CD14-positive monocyte (primary cell): ENCODE measurements at regions not wholly inside any gene's neighbourhood (a gene's known extent, or its start where the extent isn't known, plus 50 kb on each side); places are given as distances from the start of the nearest gene placed in this dataset.

ENCODE experiments used
- DNase-seq, 3 donors: peaks; one replicate each; pipeline ENCODE4 v3.0.0-alpha.2; 2011 to 2022
- H2AFZ ChIP-seq: 2 replicates; pipeline ENCODE4 v1.6.0; 2012; ENCODE audit warnings: mild to moderate bottlenecking, low read depth, low read length, inconsistent platforms; ENCODE audit not compliant: insufficient read depth, poor library complexity, severe bottlenecking
- H3K27ac ChIP-seq, 2 donors: 1 replicate in 1 of 2; 2 replicates in 1 of 2; pipeline ENCODE4 v1.5.1; 2012 to 2013; ENCODE audit warnings: low read length in 2 of 2, control low read depth in 1 of 2, inconsistent platforms in 1 of 2, low read depth in 1 of 2, mild to moderate bottlenecking in 1 of 2
- H3K27me3 ChIP-seq, 2 donors: one replicate each; pipeline versions ENCODE4 v1.6.0 to v1.6.1; 2011 to 2013; ENCODE audit warnings: low read length in 2 of 2; ENCODE audit not compliant: control insufficient read depth in 2 of 2, insufficient read depth in 2 of 2
- H3K36me3 ChIP-seq, 2 donors: replicated peaks in 1 of 2; 1 replicate in 1 of 2; 2 replicates in 1 of 2; pipeline versions ENCODE4 v1.5.1 to v1.6.1; 2012 to 2013; ENCODE audit warnings: low read length in 2 of 2, control low read depth in 1 of 2, inconsistent platforms in 1 of 2, mild to moderate bottlenecking in 1 of 2; ENCODE audit not compliant: insufficient read depth in 2 of 2, control insufficient read depth in 1 of 2
- H3K4me1 ChIP-seq, 2 donors: 1 replicate in 1 of 2; 2 replicates in 1 of 2; pipeline versions ENCODE4 v1.5.1 to v1.6.1; 2012 to 2013; ENCODE audit warnings: low read length in 2 of 2, control low read depth in 1 of 2, inconsistent platforms in 1 of 2, mild to moderate bottlenecking in 1 of 2, moderate library complexity in 1 of 2; ENCODE audit not compliant: insufficient read depth in 2 of 2, control insufficient read depth in 1 of 2
- H3K4me2 ChIP-seq: replicated peaks from 2 replicates; pipeline ENCODE3; 2012; ENCODE audit warnings: low read length, moderate library complexity, mild to moderate bottlenecking; ENCODE audit not compliant: poor library complexity, severe bottlenecking; ENCODE audit errors: extremely low read depth
- H3K4me3 ChIP-seq, 3 experiments: fragments of 200-600 bp in 1 of 3; sonication (generic) in 1 of 3; replicated peaks in 1 of 3; 1 replicate in 2 of 3; 2 replicates in 1 of 3; pipeline ENCODE4 v1.5.1; 2011 to 2013; ENCODE audit warnings: low read length in 3 of 3, mild to moderate bottlenecking in 3 of 3, control low read depth in 2 of 3, low read depth in 2 of 3, inconsistent platforms in 1 of 3, moderate library complexity in 1 of 3
- H3K79me2 ChIP-seq: 2 replicates; pipeline ENCODE4 v1.6.0; 2012; ENCODE audit warnings: mild to moderate bottlenecking, control low read depth, inconsistent platforms, low read length, moderate library complexity; ENCODE audit not compliant: insufficient read depth
- H3K9ac ChIP-seq: 2 replicates; pipeline ENCODE4 v1.6.0; 2017; ENCODE audit warnings: low read length, mild to moderate bottlenecking; ENCODE audit not compliant: insufficient read depth, poor library complexity, severe bottlenecking
- H3K9me3 ChIP-seq, 2 donors: replicated peaks in 1 of 2; 1 replicate in 1 of 2; 2 replicates in 1 of 2; pipeline versions ENCODE4 v1.5.1 to v1.6.1; 2012 to 2013; ENCODE audit warnings: low read length in 2 of 2, control low read depth in 1 of 2; ENCODE audit not compliant: control insufficient read depth in 1 of 2, insufficient read depth in 1 of 2
- H4K20me1 ChIP-seq: 2 replicates; pipeline ENCODE4 v1.6.0; 2012; ENCODE audit warnings: mild to moderate bottlenecking, low read length, control low read depth, moderate library complexity; ENCODE audit not compliant: insufficient read depth
- H3K27ac Mint-ChIP-seq, 7 donors: one replicate each; pipeline ENCODE4 v1.8.0; 2020; ENCODE audit warnings: mild to moderate bottlenecking in 7 of 7, mixed read lengths in 7 of 7, moderate library complexity in 6 of 7, inconsistent platforms in 2 of 7
- H3K27me3 Mint-ChIP-seq, 3 donors: one replicate each; pipeline ENCODE4 v1.8.0; 2021 to 2022; ENCODE audit warnings: low read depth in 3 of 3, mild to moderate bottlenecking in 3 of 3, mixed read lengths in 3 of 3, moderate library complexity in 3 of 3, inconsistent platforms in 1 of 3
- H3K36me3 Mint-ChIP-seq, 2 donors: one replicate each; pipeline ENCODE4 v1.8.0; 2020; ENCODE audit warnings: mixed read lengths in 2 of 2, inconsistent platforms in 1 of 2, mild to moderate bottlenecking in 1 of 2
- H3K4me1 Mint-ChIP-seq: one replicate; pipeline ENCODE4 v1.8.0; 2020; ENCODE audit warnings: mild to moderate bottlenecking, mixed read lengths
- H3K4me3 Mint-ChIP-seq, 2 donors: one replicate each; pipeline ENCODE4 v1.8.0; 2020; ENCODE audit warnings: mild to moderate bottlenecking in 2 of 2, mixed read lengths in 2 of 2, moderate library complexity in 1 of 2
- H3K9me3 Mint-ChIP-seq, 7 donors: one replicate each; pipeline ENCODE4 v1.8.0; 2020 to 2022; ENCODE audit warnings: mixed read lengths in 7 of 7, mild to moderate bottlenecking in 6 of 7, moderate library complexity in 6 of 7, inconsistent platforms in 2 of 7
- WGBS: methylation state at CpG from one replicate; pipeline ENCODE4 v1.1.5; 2013; ENCODE audit warnings: missing lambda C conversion rate; ENCODE audit not compliant: insufficient coverage; 5-methylcytosine and 5-hydroxymethylcytosine counted together
- intact Hi-C, 2 donors: fragments of 100-400 bp; cut with micrococcal nuclease; formaldehyde crosslinking; loops; one replicate each; pipeline versions ENCODE4 v1.15.0 to v1.15.1; 2023
- TF ChIP-seq, protein P1 (sequence below): fragments of 200-600 bp; IDR thresholded peaks from one replicate; pipeline ENCODE4 v1.8.0; 2022; ENCODE audit warnings: antibody characterized with exemption, mild to moderate bottlenecking

DNA sequence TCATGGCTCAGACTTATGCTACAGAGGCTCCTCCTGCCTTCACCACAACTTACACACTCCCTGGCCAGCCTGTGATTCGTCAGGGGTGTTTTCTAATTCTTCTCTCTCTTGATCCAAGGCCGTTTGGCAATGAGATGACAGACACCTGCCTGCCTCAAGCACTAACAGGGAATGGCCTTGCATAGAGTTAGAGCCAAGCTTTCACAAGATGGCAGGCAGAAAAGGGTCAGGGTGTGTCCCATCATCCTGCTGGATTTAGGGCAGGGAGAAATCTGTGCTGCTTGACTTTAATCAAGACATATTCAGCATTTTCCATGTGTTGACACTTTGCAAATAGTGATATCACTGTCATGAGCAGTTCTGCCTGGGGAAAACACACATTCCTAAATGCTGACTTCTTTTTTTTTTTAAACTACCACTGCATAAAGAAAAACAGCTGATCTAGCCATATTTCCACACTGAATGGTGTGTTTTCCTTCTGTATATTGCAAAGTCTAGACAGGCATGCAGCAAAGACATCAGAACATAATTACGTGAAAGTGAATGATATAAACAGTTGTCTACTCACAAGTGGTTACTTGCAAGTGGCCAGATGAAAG is 95.0 kb upstream of the SLC25A48 start:
- Mint-ChIP-seq H3K36me3 (no peaks in the 10 kb centered on the region), H3K27me3 (peaks cover 2 to 14% (median 13%) of the 10 kb centered on the region in 3 donors), H3K4me3 (no peak overlapping the region), H3K4me1 (no peaks in the 10 kb centered on the region), H3K9me3 (peaks cover 0 to 5% (median 0%) of the 10 kb centered on the region in 7 donors), H3K27ac (no peak overlapping the region)
- WGBS: 72% methylated on average over 3 of the region's 3 CpGs
- Histone ChIP-seq H3K9ac (no peak overlapping the region), H3K9me3 (peaks cover 0 to 4% of the 10 kb centered on the region in 2 donors), H3K27ac (no peak overlapping the region), H3K79me2 (no peaks in the 10 kb centered on the region), H3K4me2 (no peak overlapping the region), H3K4me3 (no peak overlapping the region), H2AFZ (no peak overlapping the region), H3K27me3 (no peaks in the 10 kb centered on the region), H3K36me3 (no peaks in the 10 kb centered on the region), H4K20me1 (no peaks in the 10 kb centered on the region), H3K4me1 (no peaks in the 10 kb centered on the region)
- TF ChIP-seq, protein P1, sequence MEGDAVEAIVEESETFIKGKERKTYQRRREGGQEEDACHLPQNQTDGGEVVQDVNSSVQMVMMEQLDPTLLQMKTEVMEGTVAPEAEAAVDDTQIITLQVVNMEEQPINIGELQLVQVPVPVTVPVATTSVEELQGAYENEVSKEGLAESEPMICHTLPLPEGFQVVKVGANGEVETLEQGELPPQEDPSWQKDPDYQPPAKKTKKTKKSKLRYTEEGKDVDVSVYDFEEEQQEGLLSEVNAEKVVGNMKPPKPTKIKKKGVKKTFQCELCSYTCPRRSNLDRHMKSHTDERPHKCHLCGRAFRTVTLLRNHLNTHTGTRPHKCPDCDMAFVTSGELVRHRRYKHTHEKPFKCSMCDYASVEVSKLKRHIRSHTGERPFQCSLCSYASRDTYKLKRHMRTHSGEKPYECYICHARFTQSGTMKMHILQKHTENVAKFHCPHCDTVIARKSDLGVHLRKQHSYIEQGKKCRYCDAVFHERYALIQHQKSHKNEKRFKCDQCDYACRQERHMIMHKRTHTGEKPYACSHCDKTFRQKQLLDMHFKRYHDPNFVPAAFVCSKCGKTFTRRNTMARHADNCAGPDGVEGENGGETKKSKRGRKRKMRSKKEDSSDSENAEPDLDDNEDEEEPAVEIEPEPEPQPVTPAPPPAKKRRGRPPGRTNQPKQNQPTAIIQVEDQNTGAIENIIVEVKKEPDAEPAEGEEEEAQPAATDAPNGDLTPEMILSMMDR: no peak
- DNase-seq: no peak
- intact Hi-C loops: no loop called here

DNA sequence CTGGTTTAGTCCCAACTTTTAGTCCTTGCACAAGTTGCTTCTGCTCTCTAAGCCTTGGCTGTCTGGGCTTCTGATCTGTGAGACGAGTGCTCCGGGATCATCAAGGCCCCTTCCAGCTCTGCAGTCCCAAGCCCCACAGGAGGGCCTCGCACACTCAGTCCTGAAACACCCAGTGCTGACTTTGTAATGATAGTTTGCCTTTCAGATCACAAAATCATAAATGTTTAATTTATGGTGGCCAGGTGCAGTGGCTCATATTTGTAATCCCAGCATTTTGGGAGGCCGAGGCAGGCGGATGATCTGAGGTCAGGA is 95.9 kb upstream of the SLC25A48 start:
- Mint-ChIP-seq H3K27me3 (peaks cover 2 to 13% (median 11%) of the 10 kb centered on the region in 3 donors), H3K4me3 (no peak overlapping the region), H3K9me3 (no peaks in the 10 kb centered on the region), H3K36me3 (no peaks in the 10 kb centered on the region), H3K27ac (no peak overlapping the region), H3K4me1 (no peaks in the 10 kb centered on the region)
- H3K9ac ChIP-seq: no peak overlapping the region
- no peaks in the 10 kb centered on the region for H3K79me2 ChIP-seq
- intact Hi-C loops: no loop called here
- no peaks in the 10 kb centered on the region for H4K20me1 ChIP-seq
- no peak overlapping the region for H3K4me3 ChIP-seq
- no peaks in the 10 kb centered on the region for H3K9me3 ChIP-seq
- H3K36me3 ChIP-seq: no peaks in the 10 kb centered on the region
- no peak for DNase-seq
- TF ChIP-seq, protein P1: no peak
- no peak overlapping the region for H3K27ac ChIP-seq
- H3K4me2 ChIP-seq: no peak overlapping the region
- no peak overlapping the region for H2AFZ ChIP-seq
- H3K4me1 ChIP-seq: no peaks in the 10 kb centered on the region
- WGBS: 80% methylated on average over 2 of the region's 5 CpGs
- no peaks in the 10 kb centered on the region for H3K27me3 ChIP-seq
